Mucosa of gallbladder (tissue), 1 donor: ENCODE measurements at regions not wholly inside any gene's neighbourhood (a gene's known extent, or its start where the extent isn't known, plus 50 kb on each side); places are given as distances from the start of the nearest gene placed in this dataset.
"Not testable (repeated sequence)": the region's sequence is repeated elsewhere in the genome, so short reads cannot be mapped to it uniquely, and the experiment has no call there.

Experiments used
- DNase-seq: peaks from one replicate; pipeline ENCODE4 v3.0.0-alpha.2; 2020; ENCODE audit warnings: low spot score
- donor health status: DM: no; HTN: no; CAD: no.

DNA sequence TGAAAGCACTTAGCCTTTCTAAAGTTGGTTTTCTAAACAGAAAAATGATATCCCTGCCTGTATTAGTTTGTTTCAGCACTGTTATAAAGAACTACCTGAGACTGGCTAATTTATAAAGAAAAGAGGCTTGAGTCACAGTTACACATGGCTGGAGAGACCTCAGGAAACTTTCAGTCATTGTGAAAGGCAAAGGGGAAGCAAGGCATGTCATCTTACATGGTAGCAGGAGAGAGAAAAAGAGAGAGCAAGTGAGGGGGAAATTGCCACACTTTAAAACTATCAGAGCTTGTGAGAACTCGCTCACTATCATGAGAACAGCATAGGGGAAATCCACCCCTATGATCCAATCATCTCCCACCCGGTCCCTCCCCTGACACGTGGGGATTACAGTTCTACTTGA, 64.9 kb downstream of the FAM170A start:
- no peak for DNase-seq

- no peak for DNase-seq
Measured at GRCh38 chr5:119706049-119706448, 76.7 kb downstream of the FAM170A start.

GRCh38 chr5:119708076-119708790, 78.9 kb downstream of the FAM170A start:
- no peak for DNase-seq

DNA sequence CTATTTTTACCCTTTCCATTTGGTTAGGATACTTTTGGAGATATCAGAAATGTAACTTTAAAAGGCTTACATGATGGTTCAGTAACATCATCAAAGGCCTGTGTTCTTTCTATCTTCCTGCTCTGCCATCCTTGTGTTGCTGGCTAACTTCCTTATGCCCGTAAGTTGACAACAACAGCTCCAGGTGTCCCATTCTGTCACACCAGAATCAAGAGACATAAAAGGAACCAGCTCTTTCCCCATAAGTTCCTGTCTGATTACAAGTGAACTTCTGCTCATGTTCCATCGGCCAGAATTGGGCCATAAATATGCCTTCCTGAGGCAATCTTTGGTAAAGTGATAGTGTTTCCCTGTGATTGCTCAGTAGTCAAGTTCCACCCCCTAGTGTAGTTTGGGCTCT, 92.4 kb downstream of the FAM170A start:
- DNase-seq, result no peak

DNA sequence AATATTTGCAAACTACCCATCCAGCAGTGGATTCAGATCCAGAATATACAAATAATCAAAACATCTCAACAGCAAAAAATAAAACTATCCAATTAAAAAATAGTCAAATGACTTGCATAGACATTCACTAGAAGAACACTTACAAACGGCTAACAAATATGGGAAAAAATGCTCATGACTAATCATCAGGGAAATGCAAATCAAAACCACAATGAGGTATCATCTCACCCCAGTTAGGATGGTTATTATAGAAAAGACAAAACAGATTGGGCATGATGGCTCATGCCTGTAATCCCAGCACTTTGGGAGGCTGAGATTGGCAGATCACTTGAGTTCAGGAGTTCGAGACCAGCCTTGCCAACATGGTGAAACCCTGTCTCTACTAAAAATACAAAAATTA, 95.9 kb downstream of the FAM170A start:
- DNase-seq, result not testable (repeated sequence)

- DNase-seq, result no peak
Measured at GRCh38 chr5:119726544-119726943, 97.2 kb downstream of the FAM170A start.

GRCh38 chr5:119740225-119740624, 110.9 kb downstream of the FAM170A start:
- no peak for DNase-seq

DNA sequence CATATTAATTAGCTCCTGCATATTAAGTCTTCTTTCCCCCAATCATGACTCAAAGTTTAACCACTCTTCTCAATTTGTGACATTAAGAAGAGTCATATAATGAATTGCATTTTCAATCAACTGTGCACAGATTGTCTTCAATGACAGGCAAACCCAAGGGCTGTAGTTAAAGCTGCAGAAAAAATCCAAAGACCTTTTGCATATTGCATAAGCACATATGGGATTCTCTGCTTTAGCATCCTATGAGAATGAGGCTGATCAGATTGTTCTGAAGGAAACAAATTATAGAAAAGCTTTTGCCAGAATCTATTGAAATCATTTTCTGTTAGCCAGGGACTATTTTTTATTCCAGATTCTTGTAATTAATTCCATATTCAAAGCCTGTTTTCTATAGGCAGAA, 112.3 kb downstream of the FAM170A start:
- no peak for DNase-seq

DNA sequence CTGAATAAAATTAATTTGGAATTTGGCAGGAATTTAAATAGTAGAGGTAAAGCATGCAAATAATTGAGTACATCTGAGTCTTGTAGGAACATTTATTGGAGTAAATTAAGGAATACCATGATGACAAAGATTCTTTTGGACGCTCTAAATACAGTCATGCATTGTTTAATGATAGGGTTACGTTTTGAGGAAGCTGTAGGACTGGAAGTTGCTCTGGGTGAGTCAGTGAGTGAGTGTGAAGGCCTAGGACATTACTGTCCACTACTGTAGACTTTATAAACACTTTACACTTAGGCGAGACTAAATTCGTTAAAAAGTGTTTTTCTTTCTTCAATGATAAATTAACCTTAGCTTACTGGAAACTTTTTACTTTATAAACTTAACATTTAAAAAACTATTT, 113.0 kb downstream of the FAM170A start:
- DNase-seq, result no peak

DNA sequence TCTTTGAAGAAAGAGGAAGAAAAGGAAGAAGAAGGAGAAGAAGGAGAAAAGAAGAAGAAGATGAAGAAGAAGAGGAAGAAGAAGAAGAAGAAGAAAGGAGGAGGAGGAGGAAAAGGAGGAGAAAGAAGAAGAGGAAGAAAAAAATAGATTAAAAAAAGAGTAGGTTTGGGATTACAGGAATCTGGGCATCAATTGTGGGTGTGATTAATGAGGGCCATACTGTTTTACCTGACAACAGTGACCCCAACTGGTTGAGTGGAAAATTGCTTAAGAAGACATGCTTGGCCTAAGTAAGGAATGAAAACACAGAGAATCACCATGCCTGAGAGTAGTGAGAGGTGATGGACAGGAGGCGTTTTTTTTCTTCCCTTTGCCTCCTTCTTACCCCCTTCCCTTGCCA, 114.6 kb downstream of the FAM170A start:
- no peak for DNase-seq

GRCh38 chr5:119745976-119746375, 116.6 kb downstream of the FAM170A start:
- DNase-seq, result no peak

- no peak for DNase-seq
Measured at GRCh38 chr5:119746984-119747383, 117.6 kb downstream of the FAM170A start.

DNA sequence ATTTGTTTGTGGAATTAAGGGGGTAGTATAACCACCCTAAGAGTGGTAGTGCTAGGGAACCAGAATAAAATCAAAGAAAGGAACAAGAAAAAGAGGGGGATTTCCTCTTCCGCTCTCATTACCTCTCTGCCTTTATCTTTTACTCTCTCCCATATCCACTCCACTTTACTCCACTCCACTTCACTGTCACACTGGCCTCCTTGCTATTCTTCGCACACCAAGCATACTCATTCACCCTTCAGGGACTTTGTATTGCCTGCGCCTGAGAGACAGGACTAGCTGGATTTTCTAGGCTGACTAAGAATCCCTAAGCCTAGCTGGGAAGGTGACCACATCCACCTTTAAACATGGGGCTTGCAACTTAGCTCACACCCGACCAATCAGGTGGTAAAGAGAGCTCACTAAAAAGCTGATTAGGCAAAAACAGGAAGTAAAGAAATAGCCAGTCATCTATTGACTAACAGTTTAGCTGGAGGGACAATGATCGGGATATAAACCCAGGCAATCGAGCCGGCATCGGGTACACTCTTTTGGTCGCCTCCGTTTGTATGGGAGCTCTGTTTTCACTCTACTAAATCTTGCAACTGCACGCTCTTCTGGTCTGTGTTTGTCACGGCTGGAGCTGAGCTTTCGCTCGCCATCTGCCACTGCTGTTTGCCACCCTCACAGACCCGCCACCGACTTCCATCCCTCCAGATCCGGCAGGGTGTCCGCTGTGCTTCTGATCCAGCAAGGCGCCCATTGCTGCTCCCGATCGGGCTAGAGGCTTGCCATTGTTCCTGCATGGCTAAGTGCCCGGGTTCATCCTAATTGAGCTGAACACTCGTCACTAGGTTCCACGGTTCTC, 121.8 kb downstream of the FAM170A start:
- DNase-seq, result no peak

GRCh38 chr5:119751734-119752094, 122.4 kb downstream of the FAM170A start:
- DNase-seq, result no peak

DNA sequence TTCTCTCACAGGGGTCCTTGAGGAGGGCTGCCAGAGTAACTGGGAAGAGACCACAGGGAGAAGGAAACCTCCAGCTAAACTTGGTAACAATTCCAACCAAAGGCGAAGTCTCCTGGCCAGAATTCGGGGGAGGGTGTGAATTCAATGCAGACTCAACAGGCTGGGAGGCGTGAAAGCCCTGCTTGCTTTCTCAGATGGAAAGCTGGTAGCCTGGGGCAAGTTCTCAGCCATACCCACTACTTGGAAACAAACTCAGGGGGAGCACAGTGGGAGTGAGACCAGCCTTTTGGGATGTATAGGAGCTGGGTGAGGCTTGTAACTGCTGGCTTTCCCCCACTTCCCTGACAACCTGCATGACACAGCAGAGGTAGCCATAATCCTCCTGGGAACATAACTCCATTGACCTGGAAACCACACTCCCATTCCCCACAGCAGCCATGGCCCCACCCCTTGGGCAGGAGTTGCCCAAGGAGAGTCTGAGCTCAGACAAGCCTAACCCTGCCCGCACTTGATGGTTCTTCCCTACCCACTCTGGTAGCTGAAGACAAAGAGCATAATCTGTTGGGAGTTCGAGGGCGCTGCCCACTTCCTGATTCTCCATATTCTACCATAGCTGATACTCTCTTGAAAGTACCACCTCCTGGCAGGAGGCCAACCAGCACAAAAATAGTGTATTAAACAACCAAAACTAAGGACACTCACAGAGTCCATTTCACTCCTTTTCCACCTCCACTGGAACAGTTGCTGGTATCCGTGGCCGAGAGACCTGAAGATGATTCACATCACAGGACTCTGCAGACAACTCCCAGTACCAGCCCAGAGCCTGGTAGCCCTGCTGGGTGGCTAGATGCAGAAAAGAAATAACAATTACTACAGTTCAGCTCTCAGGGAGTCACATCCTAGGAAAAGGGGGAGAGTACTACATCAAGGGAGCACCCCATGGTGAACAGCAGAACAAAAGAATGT, 123.8 kb downstream of the FAM170A start:
- DNase-seq, result no peak

DNA sequence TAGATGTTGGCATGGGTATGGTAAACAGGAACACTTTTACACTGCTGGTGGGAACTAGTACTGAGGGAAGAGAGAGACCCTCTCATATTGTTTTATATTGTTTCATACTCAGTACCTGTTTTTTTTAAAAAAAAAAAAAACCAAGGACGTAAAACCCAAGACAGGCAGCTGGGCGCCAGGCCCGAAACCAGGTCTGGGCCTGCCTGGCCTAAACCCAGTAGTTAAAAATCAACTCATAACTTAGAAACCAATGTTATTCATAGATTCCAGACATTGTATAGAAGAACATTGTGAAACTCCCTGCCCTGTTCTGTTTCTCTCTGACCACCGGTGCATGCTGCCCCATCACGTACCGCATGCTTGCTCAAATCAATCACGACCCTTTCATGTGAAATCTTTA, 125.5 kb downstream of the FAM170A start:
- not testable (repeated sequence) for DNase-seq

GRCh38 chr5:119757276-119757675, 127.9 kb downstream of the FAM170A start:
- no peak for DNase-seq

GRCh38 chr5:119769695-119770693, 140.6 kb downstream of the FAM170A start:
- not testable (repeated sequence) for DNase-seq

DNA sequence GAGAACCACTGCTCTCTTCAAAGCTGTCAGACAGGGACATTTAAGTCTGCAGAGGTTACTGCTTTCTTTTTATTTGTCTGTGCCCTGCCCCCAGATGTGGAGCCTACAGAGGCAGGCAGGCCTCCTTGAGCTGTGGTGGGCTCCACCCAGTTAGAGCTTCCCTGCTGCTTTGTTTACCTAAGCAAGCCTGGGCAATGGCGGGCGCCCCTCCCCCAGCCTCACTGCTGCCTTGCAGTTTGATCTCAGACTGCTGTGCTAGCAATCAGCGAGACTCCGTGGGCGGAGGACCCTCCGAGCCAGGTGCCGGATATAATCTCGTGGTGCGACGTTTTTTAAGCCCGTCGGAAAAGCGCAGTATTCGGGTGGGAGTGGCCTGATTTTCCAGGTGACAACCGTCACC, 150.8 kb downstream of the FAM170A start:
- DNase-seq, result not testable (repeated sequence)

DNA sequence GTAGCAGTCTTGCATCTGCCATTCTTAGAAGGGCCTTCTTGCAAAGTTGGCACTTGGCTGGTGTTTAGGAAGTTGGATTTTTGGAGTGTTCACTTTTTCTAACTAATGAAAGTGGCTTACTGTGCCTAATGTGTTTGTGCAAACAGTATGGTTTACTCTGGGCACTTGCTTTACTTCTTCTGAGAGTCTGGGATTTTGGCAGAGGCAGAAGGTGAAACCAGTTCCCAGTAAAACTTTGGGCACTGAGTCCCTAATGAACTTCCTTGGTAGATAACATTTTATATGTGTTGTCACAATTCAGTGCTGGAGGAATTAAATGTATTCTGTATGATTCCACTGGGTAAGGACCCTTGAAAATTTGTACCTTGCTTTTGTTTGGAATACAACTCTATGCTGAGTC, 155.7 kb downstream of the FAM170A start:
- DNase-seq, result no peak
